ENCODE measurements at regions not wholly inside any gene's neighbourhood (a gene's known extent, or its start where the extent isn't known, plus 50 kb on each side); places are given as distances from the start of the nearest gene placed in this dataset.

- DNase-seq, result no peak
Observed at GRCh38 chr6:43951756-43952675, 175.2 kb downstream of the MRPL14 start.

GRCh38 chr6:43951063-43951755 is 176.0 kb downstream of the MRPL14 start:
- peak in 1 of 58 donors; percentile 12 for DNase-seq

- no peak for DNase-seq
Observed at GRCh38 chr6:43950731-43951062, 176.6 kb downstream of the MRPL14 start.

GRCh38 chr6:43950051-43950605 is 177.1 kb downstream of the MRPL14 start:
- no peak for DNase-seq

GRCh38 chr6:43949551-43949991 is 177.7 kb downstream of the MRPL14 start:
- DNase-seq, result no peak

- no peak for DNase-seq
Observed at GRCh38 chr6:43948527-43949485, 178.4 kb downstream of the MRPL14 start.

GRCh38 chr6:43947860-43948259 is 177.8 kb downstream of the VEGFA start:
- DNase-seq, result no peak

- no peak for DNase-seq
Observed at GRCh38 chr6:43946641-43947363, 176.8 kb downstream of the VEGFA start.

GRCh38 chr6:43945768-43946080 is 175.7 kb downstream of the VEGFA start:
- no peak for DNase-seq

- no peak for DNase-seq
Observed at GRCh38 chr6:43944908-43945767, 175.1 kb downstream of the VEGFA start.

GRCh38 chr6:43943781-43944250 is 173.8 kb downstream of the VEGFA start:
- DNase-seq, result peak in 3 of 58 donors; percentile 8 to 17 (median 16)

- no peak for DNase-seq
Observed at GRCh38 chr6:43943099-43943766, 173.2 kb downstream of the VEGFA start.

GRCh38 chr6:43942616-43943015 is 172.6 kb downstream of the VEGFA start:
- no peak for DNase-seq

GRCh38 chr6:43942011-43942442 is 172.0 kb downstream of the VEGFA start:
- no peak for DNase-seq

- DNase-seq, result no peak
Observed at GRCh38 chr6:43941174-43941573, 171.2 kb downstream of the VEGFA start.

- DNase-seq, result no peak
Observed at GRCh38 chr6:43940393-43941087, 170.5 kb downstream of the VEGFA start.

- no peak for DNase-seq
Observed at GRCh38 chr6:43940071-43940392, 170.0 kb downstream of the VEGFA start.
